ENCODE measurements at regions not wholly inside any gene's neighbourhood (a gene's known extent, or its start where the extent isn't known, plus 50 kb on each side); places are given as distances from the start of the nearest gene placed in this dataset.

GRCh38 chr10:59126261-59126660 is 50.2 kb upstream of the PHYHIPL start:
- DNase-seq: no peak
- no peaks in the 10 kb centered on the region for H3K4me1 Mint-ChIP-seq
- H3K27me3 ChIP-seq (ENCODE audit: insufficient read depth, low read length): no peaks in the 10 kb centered on the region
- CTCF ChIA-PET (ENCODE audit: partially characterized antibody): no interaction called here
- H3K36me3 Mint-ChIP-seq: no peaks in the 10 kb centered on the region
- no peaks in the 10 kb centered on the region for H3K36me3 ChIP-seq (ENCODE audit: insufficient read depth, low read length)
- H3K4me3 Mint-ChIP-seq: no peak overlapping the region
- no peak overlapping the region for H3K27ac Mint-ChIP-seq
- no peak overlapping the region for H3K27ac ChIP-seq (ENCODE audit: low read depth, low read length)
- H3K4me1 ChIP-seq (ENCODE audit: insufficient read depth, low read length): no peaks in the 10 kb centered on the region
- peaks cover 0 to 5% (median 4%) of the 10 kb centered on the region in 8 donors for H3K9me3 Mint-ChIP-seq
- intact Hi-C loops (cut with micrococcal nuclease): no loop called here
- H3K27me3 Mint-ChIP-seq: no peaks in the 10 kb centered on the region
- no peak overlapping the region for H3K4me3 ChIP-seq (ENCODE audit: low read length in 2 of 2)
- no peaks in the 10 kb centered on the region for H3K9me3 ChIP-seq (ENCODE audit: control insufficient read depth in 1 of 2, low read length in 2 of 2)
- POLR2A ChIA-PET (ENCODE audit: partially characterized antibody): no interaction called here
